ENCODE measurements at regions not wholly inside any gene's neighbourhood (a gene's known extent, or its start where the extent isn't known, plus 50 kb on each side); places are given as distances from the start of the nearest gene placed in this dataset.

- in situ Hi-C loops (cut with HindIII; ENCODE audit: low pct_unique_long_range_greater_than_20kb, low sequenced_read_pairs), result no loop called here
- TF ChIP-seq JUND (IDR thresholded peaks at IDR 0.05; ENCODE audit: low read depth), result no peak
- DNase-seq (ENCODE audit: low read depth in 1 of 2, low spot score in 1 of 2), result no peak
These were observed 50.1 kb upstream of the ELN start for GRCh38 chr7:73977619-73978618.
